ENCODE measurements at regions not wholly inside any gene's neighbourhood (a gene's known extent, or its start where the extent isn't known, plus 50 kb on each side); places are given as distances from the start of the nearest gene placed in this dataset.
"Not testable (repeated sequence)": the region's sequence is repeated elsewhere in the genome, so short reads cannot be mapped to it uniquely, and the experiment has no call there.

GRCh38 chr3:8423307-8423706 lies 78.3 kb upstream of the LMCD1 start:
- no peaks in the 10 kb centered on the region for H3K9me3 ChIP-seq (ENCODE audit: control insufficient read depth, low read length)
- no peak overlapping the region for H3K4me2 ChIP-seq (ENCODE audit: low read length)
- H3K4me1 ChIP-seq = no peaks in the 10 kb centered on the region
- H3K27me3 ChIP-seq (ENCODE audit: control insufficient read depth, insufficient read depth, low read length) = no peaks in the 10 kb centered on the region
- H2AFZ ChIP-seq = no peak overlapping the region
- no peak overlapping the region for H3K4me3 ChIP-seq (ENCODE audit: low read depth, low read length)
- no peak overlapping the region for H3K9ac ChIP-seq
- no peak overlapping the region for H3K27ac ChIP-seq
- H3K36me3 ChIP-seq (ENCODE audit: control insufficient read depth, insufficient read depth, low read length) = no peaks in the 10 kb centered on the region
- TF ChIP-seq CTCF (IDR thresholded peaks at IDR 0.05) = no peak
- no peaks in the 10 kb centered on the region for H3K79me2 ChIP-seq

- no peaks in the 10 kb centered on the region for H3K27me3 ChIP-seq (ENCODE audit: control insufficient read depth, insufficient read depth, low read length)
- H3K9me3 ChIP-seq (ENCODE audit: control insufficient read depth, low read length) = no peaks in the 10 kb centered on the region
- H3K4me3 ChIP-seq (ENCODE audit: low read depth, low read length) = no peak overlapping the region
- no peak overlapping the region for H3K9ac ChIP-seq
- H3K36me3 ChIP-seq (ENCODE audit: control insufficient read depth, insufficient read depth, low read length) = no peaks in the 10 kb centered on the region
- H3K79me2 ChIP-seq = no peaks in the 10 kb centered on the region
- TF ChIP-seq CTCF (IDR thresholded peaks at IDR 0.05) = no peak
- no peak overlapping the region for H3K4me2 ChIP-seq (ENCODE audit: low read length)
- no peaks in the 10 kb centered on the region for H3K4me1 ChIP-seq
- no peak overlapping the region for H3K27ac ChIP-seq
- no peak overlapping the region for H2AFZ ChIP-seq
Observed at GRCh38 chr3:8424281-8424680, 77.3 kb upstream of the LMCD1 start.

GRCh38 chr3:8436661-8437287 lies 64.8 kb upstream of the LMCD1 start:
- Histone ChIP-seq H2AFZ (no peak overlapping the region), H3K27ac (no peak overlapping the region), H3K9ac (no peak overlapping the region), H3K79me2 (no peaks in the 10 kb centered on the region), H3K9me3 (ENCODE audit: control insufficient read depth, low read length) (no peaks in the 10 kb centered on the region), H3K36me3 (ENCODE audit: control insufficient read depth, insufficient read depth, low read length) (no peaks in the 10 kb centered on the region), H3K4me3 (ENCODE audit: low read depth, low read length) (no peak overlapping the region), H3K4me2 (ENCODE audit: low read length) (no peak overlapping the region), H3K27me3 (ENCODE audit: control insufficient read depth, insufficient read depth, low read length) (no peaks in the 10 kb centered on the region), H3K4me1 (no peaks in the 10 kb centered on the region)
- TF ChIP-seq CTCF (IDR thresholded peaks at IDR 0.05) = no peak

GRCh38 chr3:8438507-8439079 lies 63.0 kb upstream of the LMCD1 start:
- Histone ChIP-seq H3K79me2 (no peaks in the 10 kb centered on the region), H3K4me1 (peaks cover 3% of the 10 kb centered on the region), H2AFZ (no peak overlapping the region), H3K9ac (no peak overlapping the region), H3K9me3 (ENCODE audit: control insufficient read depth, low read length) (no peaks in the 10 kb centered on the region), H3K27me3 (ENCODE audit: control insufficient read depth, insufficient read depth, low read length) (no peaks in the 10 kb centered on the region), H3K4me2 (ENCODE audit: low read length) (no peak overlapping the region), H3K4me3 (ENCODE audit: low read depth, low read length) (no peak overlapping the region), H3K36me3 (ENCODE audit: control insufficient read depth, insufficient read depth, low read length) (no peaks in the 10 kb centered on the region), H3K27ac (no peak overlapping the region)
- TF ChIP-seq CTCF (IDR thresholded peaks at IDR 0.05) = no peak

GRCh38 chr3:8440142-8440541 lies 61.5 kb upstream of the LMCD1 start:
- not testable (repeated sequence) for H3K79me2 ChIP-seq; H2AFZ ChIP-seq; H3K36me3 ChIP-seq (ENCODE audit: control insufficient read depth, insufficient read depth, low read length); H3K4me1 ChIP-seq; H3K27ac ChIP-seq; H3K9me3 ChIP-seq (ENCODE audit: control insufficient read depth, low read length); H3K4me3 ChIP-seq (ENCODE audit: low read depth, low read length); H3K9ac ChIP-seq; H3K4me2 ChIP-seq (ENCODE audit: low read length); H3K27me3 ChIP-seq (ENCODE audit: control insufficient read depth, insufficient read depth, low read length)
